Endothelial cell of umbilical vein (primary cell): ENCODE measurements at regions not wholly inside any gene's neighbourhood (a gene's known extent, or its start where the extent isn't known, plus 50 kb on each side); places are given as distances from the start of the nearest gene placed in this dataset.

Source experiments
- BruUV-seq: library from RNA; stranded (reverse); fragments of 400-500 nt; replicated peaks from 2 replicates; lab custom pipeline; 2021; lab: Mats Ljungman, UMichigan
- CTCF ChIA-PET: fragments of 300-600, 350-600 bp; sonication (Branson Sonifier 250); formaldehyde crosslinking; loops from one replicate; lab custom pipeline; 2021; ENCODE audit warnings: antibody characterized with exemption, inconsistent platforms; lab: Charles Lee
- POLR2A ChIA-PET: fragments of 300-600, 350-600 bp; sonication (Branson Sonifier 250); formaldehyde crosslinking; loops from one replicate; lab custom pipeline; 2021; ENCODE audit warnings: antibody characterized with exemption, inconsistent platforms; lab: Charles Lee
- DNase-seq: peaks from one replicate; pipeline ENCODE4 v3.0.0-alpha.2; 2011; ENCODE audit warnings: low read depth, low spot score
- FAIRE-seq: peaks from 2 replicates; lab custom pipeline; 2011; peaks lifted over from hg19 to GRCh38; lab: Jason Lieb, UNC
- H2AFZ ChIP-seq: 2 replicates; pipeline ENCODE4 v1.6.0; 2012; ENCODE audit warnings: low read depth, low read length, control low read depth, inconsistent platforms
- H3K27ac ChIP-seq: 2 replicates; pipeline ENCODE4 v1.5.1; 2011; ENCODE audit warnings: low read depth, mild to moderate bottlenecking, control low read depth, low read length, moderate library complexity; ENCODE audit not compliant: insufficient read depth
- H3K27me3 ChIP-seq, 2 experiments: 2 replicates each; pipeline versions ENCODE4 v1.6.0 to v1.6.1; 2011; ENCODE audit warnings: low read length in 2 of 2, mixed read lengths in 1 of 2; ENCODE audit not compliant: control insufficient read depth in 2 of 2, insufficient read depth in 2 of 2
- H3K36me3 ChIP-seq, 2 experiments: 2 replicates in 1 of 2; 3 replicates in 1 of 2; pipeline ENCODE4 v1.5.1; 2011; ENCODE audit warnings: low read length in 2 of 2, mild to moderate bottlenecking in 1 of 2, moderate library complexity in 1 of 2; ENCODE audit not compliant: control insufficient read depth in 2 of 2, insufficient read depth in 2 of 2; ENCODE audit errors: extremely low read depth in 1 of 2
- H3K4me1 ChIP-seq: 3 replicates; pipeline ENCODE4 v1.5.1; 2011; ENCODE audit warnings: mild to moderate bottlenecking, low read length; ENCODE audit not compliant: control insufficient read depth, insufficient read depth; ENCODE audit errors: extremely low read depth
- H3K4me2 ChIP-seq: 2 replicates; pipeline ENCODE4 v1.6.1; 2011; ENCODE audit warnings: low read length, control low read depth, mixed read lengths; ENCODE audit not compliant: insufficient read depth
- H3K4me3 ChIP-seq, 3 experiments: fragments of 200-600 bp in 1 of 3; sonication (generic), shearing (Covaris generic) in 1 of 3; replicated peaks in 1 of 3; 2 replicates each; pipeline ENCODE4 v1.5.1; 2011 to 2016; ENCODE audit warnings: control low read depth in 3 of 3, low read length in 3 of 3, mild to moderate bottlenecking in 2 of 3, inconsistent platforms in 1 of 3, low read depth in 1 of 3, moderate library complexity in 1 of 3; ENCODE audit not compliant: insufficient read depth in 1 of 3
- H3K79me2 ChIP-seq: 2 replicates; pipeline ENCODE4 v1.6.0; 2012; ENCODE audit warnings: low read length, inconsistent platforms; ENCODE audit not compliant: control insufficient read depth, insufficient read depth
- H3K9ac ChIP-seq: replicated peaks from 2 replicates; pipeline ENCODE3; 2011; ENCODE audit warnings: low read length, control low read depth; ENCODE audit not compliant: insufficient read depth; ENCODE audit errors: extremely low read depth
- H3K9me1 ChIP-seq: replicated peaks from 3 replicates; pipeline ENCODE4 v1.6.0; 2011; ENCODE audit warnings: mild to moderate bottlenecking, low read length; ENCODE audit not compliant: control insufficient read depth, insufficient read depth; ENCODE audit errors: extremely low read depth
- H3K9me3 ChIP-seq: replicated peaks from 2 replicates; pipeline ENCODE4 v1.5.1; 2012; ENCODE audit warnings: low read length, inconsistent platforms; ENCODE audit not compliant: control insufficient read depth, insufficient read depth
- H4K20me1 ChIP-seq: replicated peaks from 2 replicates; pipeline ENCODE3; 2011; ENCODE audit warnings: mild to moderate bottlenecking, low read length; ENCODE audit not compliant: control insufficient read depth, insufficient read depth; ENCODE audit errors: extremely low read depth
- EZH2 ChIP-seq: IDR thresholded peaks from 2 replicates; pipeline ENCODE4 v1.6.1; 2012; ENCODE audit warnings: borderline replicate concordance, low read depth, mild to moderate bottlenecking, moderate library complexity, low read length, inconsistent platforms; ENCODE audit not compliant: severe bottlenecking
- FOS ChIP-seq: IDR thresholded peaks from 2 replicates; pipeline ENCODE4 v1.6.1; 2011; ENCODE audit warnings: mild to moderate bottlenecking, low read length, moderate library complexity, borderline replicate concordance; ENCODE audit not compliant: insufficient read depth
- GATA2 ChIP-seq: IDR thresholded peaks from 2 replicates; pipeline ENCODE4 v1.7.0; 2011; ENCODE audit warnings: low read depth, mild to moderate bottlenecking, moderate library complexity, mixed read lengths, low read length; ENCODE audit not compliant: insufficient read length, insufficient read depth
- JUN ChIP-seq: IDR thresholded peaks from 2 replicates; pipeline ENCODE4 v1.6.1; 2011; ENCODE audit warnings: borderline replicate concordance, low read depth; ENCODE audit not compliant: insufficient read length, insufficient read depth
- MYC ChIP-seq: IDR thresholded peaks from one replicate; pipeline ENCODE4 v1.6.1; 2011; ENCODE audit warnings: mild to moderate bottlenecking, low read depth, low read length
- POLR2A ChIP-seq: IDR thresholded peaks from 2 replicates; pipeline ENCODE4 v1.6.1; 2012; ENCODE audit warnings: low read depth, mild to moderate bottlenecking, control low read depth, low read length
- POLR2AphosphoS5 ChIP-seq: IDR thresholded peaks from 2 replicates; pipeline ENCODE4 v1.6.1; 2012; ENCODE audit warnings: low read depth, mild to moderate bottlenecking, control low read depth, low read length, moderate library complexity; ENCODE audit not compliant: insufficient read depth
- dilution Hi-C: fragments of 300-500 bp; cut with MboI; formaldehyde crosslinking; loops from one replicate; pipeline ENCODE4 v1.15.0; 2019; ENCODE audit warnings: low sequenced_read_pairs; ENCODE audit not compliant: extremely low pct_ligation_motif_present
- intact Hi-C: fragments of 100-400 bp; cut with micrococcal nuclease; formaldehyde crosslinking; loops from one replicate; pipeline ENCODE4 v1.10.0; 2022
- TF ChIP-seq, protein P1 (sequence below): IDR thresholded peaks from 2 replicates; pipeline ENCODE4 v1.6.1; 2011; ENCODE audit not compliant: insufficient read depth, insufficient read length
- TF ChIP-seq, protein P2 (sequence below), 2 donors: IDR thresholded peaks; 1 replicate in 1 of 2; 2 replicates in 1 of 2; pipeline ENCODE4 v1.5.1; 2011; ENCODE audit warnings: low read length in 2 of 2, mild to moderate bottlenecking in 2 of 2, moderate library complexity in 2 of 2, control low read depth in 1 of 2, inconsistent platforms in 1 of 2, low read depth in 1 of 2; ENCODE audit not compliant: insufficient read depth in 1 of 2; ENCODE audit errors: extremely low read depth in 1 of 2

DNA sequence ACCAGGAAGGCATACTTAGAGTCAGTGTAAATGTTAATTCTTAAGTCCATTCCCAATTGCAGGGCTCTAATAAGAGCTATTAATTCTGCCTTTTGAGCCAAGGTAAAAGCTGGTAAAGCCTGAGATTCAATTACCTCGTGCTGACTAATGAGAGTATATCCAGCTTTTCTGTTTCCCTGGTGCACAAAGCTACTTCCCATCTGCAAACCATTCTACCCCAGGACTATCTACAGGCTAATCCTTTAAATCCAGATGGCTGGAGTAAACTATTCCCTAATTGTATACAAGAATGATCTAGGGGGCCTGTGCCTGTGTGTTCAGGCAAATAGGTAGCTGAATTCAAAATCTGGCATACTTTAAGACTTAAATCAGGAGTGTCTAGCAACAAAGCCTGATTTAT, 365.0 kb downstream of the GPM6A start:
- FAIRE-seq: no peak
- TF ChIP-seq POLR2AphosphoS5: no peak
- no peak for TF ChIP-seq GATA2
- no peak for TF ChIP-seq EZH2
- TF ChIP-seq, protein P1, sequence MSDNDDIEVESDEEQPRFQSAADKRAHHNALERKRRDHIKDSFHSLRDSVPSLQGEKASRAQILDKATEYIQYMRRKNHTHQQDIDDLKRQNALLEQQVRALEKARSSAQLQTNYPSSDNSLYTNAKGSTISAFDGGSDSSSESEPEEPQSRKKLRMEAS: no peak
- TF ChIP-seq JUN: no peak
- TF ChIP-seq, protein P2, sequence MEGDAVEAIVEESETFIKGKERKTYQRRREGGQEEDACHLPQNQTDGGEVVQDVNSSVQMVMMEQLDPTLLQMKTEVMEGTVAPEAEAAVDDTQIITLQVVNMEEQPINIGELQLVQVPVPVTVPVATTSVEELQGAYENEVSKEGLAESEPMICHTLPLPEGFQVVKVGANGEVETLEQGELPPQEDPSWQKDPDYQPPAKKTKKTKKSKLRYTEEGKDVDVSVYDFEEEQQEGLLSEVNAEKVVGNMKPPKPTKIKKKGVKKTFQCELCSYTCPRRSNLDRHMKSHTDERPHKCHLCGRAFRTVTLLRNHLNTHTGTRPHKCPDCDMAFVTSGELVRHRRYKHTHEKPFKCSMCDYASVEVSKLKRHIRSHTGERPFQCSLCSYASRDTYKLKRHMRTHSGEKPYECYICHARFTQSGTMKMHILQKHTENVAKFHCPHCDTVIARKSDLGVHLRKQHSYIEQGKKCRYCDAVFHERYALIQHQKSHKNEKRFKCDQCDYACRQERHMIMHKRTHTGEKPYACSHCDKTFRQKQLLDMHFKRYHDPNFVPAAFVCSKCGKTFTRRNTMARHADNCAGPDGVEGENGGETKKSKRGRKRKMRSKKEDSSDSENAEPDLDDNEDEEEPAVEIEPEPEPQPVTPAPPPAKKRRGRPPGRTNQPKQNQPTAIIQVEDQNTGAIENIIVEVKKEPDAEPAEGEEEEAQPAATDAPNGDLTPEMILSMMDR (IDR thresholded peaks at IDR 0.05; ENCODE audit: extremely low read depth in 1 of 2, insufficient read depth in 1 of 2, low read depth in 1 of 2, low read length in 2 of 2): no peak
- TF ChIP-seq POLR2A: no peak
- no peak for TF ChIP-seq FOS
- TF ChIP-seq MYC: no peak
- no peaks in the 10 kb centered on the region for H4K20me1 ChIP-seq

More for the DNA sequence above, 365.0 kb downstream of the GPM6A start:
- no peaks in the 10 kb centered on the region for H3K79me2 ChIP-seq
- no peak for DNase-seq
- ChIA-PET CTCF (no interaction called here), POLR2A (no interaction called here)
- no peaks in the 10 kb centered on the region for H3K4me1 ChIP-seq
- dilution Hi-C loops (no loop called here), intact Hi-C loops (no loop called here)
- no peaks in the 10 kb centered on the region for H3K36me3 ChIP-seq
- no peak overlapping the region for H3K9ac ChIP-seq
- H3K9me1 ChIP-seq: no peaks in the 10 kb centered on the region
- H2AFZ ChIP-seq: no peak overlapping the region
- H3K4me3 ChIP-seq: no peak overlapping the region
- no peak overlapping the region for H3K4me2 ChIP-seq
- no peak overlapping the region for H3K27ac ChIP-seq
- BruUV-seq: no TSS peak
- H3K27me3 ChIP-seq: no peaks in the 10 kb centered on the region
- H3K9me3 ChIP-seq: peaks cover 7% of the 10 kb centered on the region
